ENCODE measurements at regions not wholly inside any gene's neighbourhood (a gene's known extent, or its start where the extent isn't known, plus 50 kb on each side); places are given as distances from the start of the nearest gene placed in this dataset.

- in situ Hi-C loops (cut with HindIII; ENCODE audit: low pct_unique_long_range_greater_than_20kb, low sequenced_read_pairs): no loop called here
- DNase-seq (ENCODE audit: low read depth, low spot score): no peak
Measured at GRCh38 chr4:123072060-123072459, 149.7 kb upstream of the NUDT6 start.

GRCh38 chr4:123073650-123074049 lies 151.3 kb upstream of the NUDT6 start:
- no peak for DNase-seq (ENCODE audit: low read depth, low spot score)
- in situ Hi-C loops (cut with HindIII; ENCODE audit: low pct_unique_long_range_greater_than_20kb, low sequenced_read_pairs): no loop called here

- no peak for DNase-seq (ENCODE audit: low read depth, low spot score)
- in situ Hi-C loops (cut with HindIII; ENCODE audit: low pct_unique_long_range_greater_than_20kb, low sequenced_read_pairs): no loop called here
Measured at GRCh38 chr4:123077330-123077729, 154.9 kb upstream of the NUDT6 start.

GRCh38 chr4:123081971-123082370 lies 159.6 kb upstream of the NUDT6 start:
- in situ Hi-C loops (cut with HindIII; ENCODE audit: low pct_unique_long_range_greater_than_20kb, low sequenced_read_pairs): no loop called here
- no peak for DNase-seq (ENCODE audit: low read depth, low spot score)

- in situ Hi-C loops (cut with HindIII; ENCODE audit: low pct_unique_long_range_greater_than_20kb, low sequenced_read_pairs): no loop called here
- DNase-seq (ENCODE audit: low read depth, low spot score): no peak
Measured at GRCh38 chr4:123083646-123084045, 161.2 kb upstream of the NUDT6 start.

- DNase-seq (ENCODE audit: low read depth, low spot score): no peak
- in situ Hi-C loops (cut with HindIII; ENCODE audit: low pct_unique_long_range_greater_than_20kb, low sequenced_read_pairs): no loop called here
Measured at GRCh38 chr4:123088501-123088900, 166.1 kb upstream of the NUDT6 start.

- in situ Hi-C loops (cut with HindIII; ENCODE audit: low pct_unique_long_range_greater_than_20kb, low sequenced_read_pairs): no loop called here
- DNase-seq (ENCODE audit: low read depth, low spot score): no peak
Measured at GRCh38 chr4:123090886-123091285, 168.5 kb upstream of the NUDT6 start.

GRCh38 chr4:123092586-123092985 lies 170.2 kb upstream of the NUDT6 start:
- no peak for DNase-seq (ENCODE audit: low read depth, low spot score)
- in situ Hi-C loops (cut with HindIII; ENCODE audit: low pct_unique_long_range_greater_than_20kb, low sequenced_read_pairs): no loop called here

- DNase-seq (ENCODE audit: low read depth, low spot score): no peak
- in situ Hi-C loops (cut with HindIII; ENCODE audit: low pct_unique_long_range_greater_than_20kb, low sequenced_read_pairs): no loop called here
Measured at GRCh38 chr4:123093236-123093635, 170.8 kb upstream of the NUDT6 start.

GRCh38 chr4:123096038-123096437 lies 173.6 kb upstream of the NUDT6 start:
- in situ Hi-C loops (cut with HindIII; ENCODE audit: low pct_unique_long_range_greater_than_20kb, low sequenced_read_pairs): no loop called here
- peak; percentile 67 for DNase-seq (ENCODE audit: low read depth, low spot score)

- peak; percentile 63 for DNase-seq (ENCODE audit: low read depth, low spot score)
- in situ Hi-C loops (cut with HindIII; ENCODE audit: low pct_unique_long_range_greater_than_20kb, low sequenced_read_pairs): no loop called here
Measured at GRCh38 chr4:123102897-123103471, 180.6 kb upstream of the NUDT6 start.

- no peak for DNase-seq (ENCODE audit: low read depth, low spot score)
- in situ Hi-C loops (cut with HindIII; ENCODE audit: low pct_unique_long_range_greater_than_20kb, low sequenced_read_pairs): no loop called here
Measured at GRCh38 chr4:123104310-123105025, 182.1 kb upstream of the NUDT6 start.

- in situ Hi-C loops (cut with HindIII; ENCODE audit: low pct_unique_long_range_greater_than_20kb, low sequenced_read_pairs): no loop called here
- no peak for DNase-seq (ENCODE audit: low read depth, low spot score)
Measured at GRCh38 chr4:123105026-123105420, 182.6 kb upstream of the NUDT6 start.

- DNase-seq (ENCODE audit: low read depth, low spot score): no peak
- in situ Hi-C loops (cut with HindIII; ENCODE audit: low pct_unique_long_range_greater_than_20kb, low sequenced_read_pairs): no loop called here
Measured at GRCh38 chr4:123106747-123107146, 184.3 kb upstream of the NUDT6 start.

GRCh38 chr4:123107444-123108252 lies 185.3 kb upstream of the NUDT6 start:
- DNase-seq (ENCODE audit: low read depth, low spot score): no peak
- in situ Hi-C loops (cut with HindIII; ENCODE audit: low pct_unique_long_range_greater_than_20kb, low sequenced_read_pairs): no loop called here

GRCh38 chr4:123109139-123109538 lies 186.7 kb upstream of the NUDT6 start:
- in situ Hi-C loops (cut with HindIII; ENCODE audit: low pct_unique_long_range_greater_than_20kb, low sequenced_read_pairs): no loop called here
- no peak for DNase-seq (ENCODE audit: low read depth, low spot score)

- no peak for DNase-seq (ENCODE audit: low read depth, low spot score)
Measured at GRCh38 chr4:123110147-123110546, 187.8 kb upstream of the NUDT6 start.

GRCh38 chr4:123110685-123111084 lies 188.3 kb upstream of the NUDT6 start:
- in situ Hi-C loops (cut with HindIII; ENCODE audit: low pct_unique_long_range_greater_than_20kb, low sequenced_read_pairs): no loop called here
- DNase-seq (ENCODE audit: low read depth, low spot score): no peak

More at GRCh38 chr4:123110147-123110546, 187.8 kb upstream of the NUDT6 start:
- in situ Hi-C loops (cut with HindIII; ENCODE audit: low pct_unique_long_range_greater_than_20kb, low sequenced_read_pairs): no loop called here

GRCh38 chr4:123113155-123113554 lies 190.8 kb upstream of the NUDT6 start:
- in situ Hi-C loops (cut with HindIII; ENCODE audit: low pct_unique_long_range_greater_than_20kb, low sequenced_read_pairs): no loop called here
- no peak for DNase-seq (ENCODE audit: low read depth, low spot score)
